K562 (cell line): ENCODE measurements at regions not wholly inside any gene's neighbourhood (a gene's known extent, or its start where the extent isn't known, plus 50 kb on each side); places are given as distances from the start of the nearest gene placed in this dataset.

Source experiments
- ATAC-seq: fragments of 200-7000 bp; cut with Tn5 transposase; 3 replicates; pipeline ENCODE4 v1.9.1; 2020; ENCODE audit warnings: moderate library complexity
- BruUV-seq: library from RNA; stranded (reverse); fragments of 400-500 nt; replicated peaks from 2 replicates; lab custom pipeline; 2021; lab: Mats Ljungman, UMichigan
- CTCF ChIA-PET: fragments of 300-600 bp; formaldehyde crosslinking; extraction: SDS; loops from one replicate; lab custom pipeline; 2021; ENCODE audit warnings: low intra/inter-chr PET ratio; lab: Yijun Ruan, JAX
- POLR2A ChIA-PET: fragments of 300-600, 350-650 bp; sonication (Branson Sonifier 250); formaldehyde crosslinking; extraction: SDS; loops from one replicate; lab custom pipeline; 2021; ENCODE audit warnings: antibody characterized with exemption, inconsistent platforms; lab: Yijun Ruan, JAX
- DNase-seq, 4 experiments: peaks; one replicate each; pipeline versions ENCODE4 v3.0.0 to v3.0.0-alpha.2; 2011 to 2018; ENCODE audit warnings: low spot score in 3 of 4, mixed read lengths in 3 of 4; ENCODE audit errors: extremely low read depth in 1 of 4
- FAIRE-seq: peaks from 2 replicates; lab custom pipeline; 2011; peaks lifted over from hg19 to GRCh38; lab: Jason Lieb, UNC
- H2AFZ ChIP-seq: 2 replicates; pipeline ENCODE4 v1.6.0; 2011; ENCODE audit warnings: low read depth, low read length, control low read depth, inconsistent platforms
- H3K27ac ChIP-seq: fragments of 200-600 bp; 3 replicates; pipeline ENCODE4 v1.8.0; 2011; ENCODE audit warnings: low read depth, mild to moderate bottlenecking, control low read depth, inconsistent platforms, low read length, moderate library complexity, mixed read lengths; ENCODE audit errors: extremely low read depth
- H3K27me3 ChIP-seq, 2 experiments: fragments of 300-600 bp in 1 of 2; 2 replicates in 1 of 2; 3 replicates in 1 of 2; pipeline versions ENCODE4 v1.6.0 to v1.8.0; 2011; ENCODE audit warnings: inconsistent platforms in 2 of 2, low read length in 2 of 2, mild to moderate bottlenecking in 1 of 2, mixed read lengths in 1 of 2, moderate library complexity in 1 of 2; ENCODE audit not compliant: control insufficient read depth in 2 of 2, insufficient read depth in 2 of 2
- H3K36me3 ChIP-seq: fragments of 300-600 bp; 3 replicates; pipeline ENCODE4 v1.8.0; 2011; ENCODE audit warnings: mild to moderate bottlenecking, low read length, inconsistent platforms; ENCODE audit not compliant: control insufficient read depth, insufficient read depth
- H3K4me1 ChIP-seq, 2 experiments: fragments of 200-600 bp in 1 of 2; replicated peaks in 1 of 2; 2 replicates in 1 of 2; 3 replicates in 1 of 2; pipeline versions ENCODE4 v1.5.1 to v1.8.0; 2011; ENCODE audit warnings: inconsistent platforms in 2 of 2, low read length in 2 of 2, mild to moderate bottlenecking in 1 of 2, mixed read lengths in 1 of 2, moderate library complexity in 1 of 2; ENCODE audit not compliant: control insufficient read depth in 2 of 2, insufficient read depth in 2 of 2
- H3K4me2 ChIP-seq: 2 replicates; pipeline ENCODE4 v1.6.1; 2011; ENCODE audit warnings: low read length, control low read depth, inconsistent platforms, mixed read lengths; ENCODE audit not compliant: insufficient read depth
- H3K4me3 ChIP-seq: fragments of 200-600 bp; sonication (generic), shearing (Covaris generic); 2 replicates; pipeline ENCODE4 v1.5.1; 2016; ENCODE audit warnings: control low read depth, inconsistent platforms
- H3K79me2 ChIP-seq: fragments of 200-600 bp; 3 replicates; pipeline ENCODE4 v1.8.0; 2011; ENCODE audit warnings: low read length, inconsistent platforms; ENCODE audit not compliant: control insufficient read depth, insufficient read depth
- H3K9ac ChIP-seq, 2 experiments: 2 replicates each; pipeline versions ENCODE4 v1.6.0 to v1.6.1; 2011; ENCODE audit warnings: low read depth in 2 of 2, low read length in 2 of 2, control low read depth in 1 of 2, inconsistent platforms in 1 of 2, mild to moderate bottlenecking in 1 of 2, mixed read lengths in 1 of 2; ENCODE audit not compliant: insufficient read depth in 1 of 2
- H3K9me1 ChIP-seq: one replicate; pipeline ENCODE4 v1.6.0; 2011; ENCODE audit warnings: inconsistent platforms, mild to moderate bottlenecking, low read length, moderate library complexity; ENCODE audit not compliant: control insufficient read depth, insufficient read depth
- H3K9me3 ChIP-seq: replicated peaks from 2 replicates; pipeline ENCODE4 v1.5.1; 2011; ENCODE audit warnings: low read depth, low read length, inconsistent platforms; ENCODE audit not compliant: control insufficient read depth, insufficient read depth
- H4K20me1 ChIP-seq: replicated peaks from 2 replicates; pipeline ENCODE4 v1.6.1; 2011; ENCODE audit warnings: low read length, inconsistent platforms, mixed read lengths; ENCODE audit not compliant: control insufficient read depth, insufficient read depth
- CSDE1 ChIP-seq, 2 experiments: fragments of 450-650 bp; IDR thresholded peaks; 2 replicates each; pipeline ENCODE4 v1.6.1; 2016; ENCODE audit warnings: mild to moderate bottlenecking in 1 of 2
- EGR1 ChIP-seq: fragments of 450-650 bp; conservative IDR thresholded peaks from 2 replicates; pipeline ENCODE4 v1.6.1; 2017; ENCODE audit warnings: mild to moderate bottlenecking
- JUNB ChIP-seq: fragments of 450-650 bp; formaldehyde crosslinking; conservative IDR thresholded peaks from 2 replicates; pipeline ENCODE4 v1.4.0; 2020; ENCODE audit warnings: mild to moderate bottlenecking
- KAT8 ChIP-seq: fragments of 450-650 bp; IDR thresholded peaks from 2 replicates; pipeline ENCODE4 v1.6.1; 2016; ENCODE audit warnings: low read depth, mild to moderate bottlenecking
- MTF1 ChIP-seq: fragments of 250-450 bp; sonication (Bioruptor Pico); IDR thresholded peaks from 2 replicates; pipeline ENCODE4 v1.9.0; 2021; ENCODE audit warnings: moderate library complexity, mild to moderate bottlenecking, inconsistent platforms, borderline replicate concordance
- NCOA1 ChIP-seq: fragments of 450-650 bp; IDR thresholded peaks from 2 replicates; pipeline ENCODE4 v1.6.1; 2016; ENCODE audit warnings: low read depth
- NFRKB ChIP-seq: fragments of 450-650 bp; IDR thresholded peaks from 2 replicates; pipeline ENCODE4 v1.6.1; 2016; ENCODE audit warnings: low read depth
- SMARCA4 ChIP-seq: fragments of 450-650 bp; IDR thresholded peaks from 2 replicates; pipeline ENCODE4 v1.6.1; 2016
- STAT5A ChIP-seq: IDR thresholded peaks from 2 replicates; pipeline ENCODE4 v1.6.1; 2012; ENCODE audit warnings: low read length, inconsistent platforms, borderline replicate concordance
- THRAP3 ChIP-seq: fragments of 450-650 bp; IDR thresholded peaks from 2 replicates; pipeline ENCODE4 v1.6.1; 2016; ENCODE audit warnings: mild to moderate bottlenecking, inconsistent platforms, borderline replicate concordance
- TSC22D4 ChIP-seq: fragments of 450-650 bp; IDR thresholded peaks from 2 replicates; pipeline ENCODE4 v1.6.1; 2016; ENCODE audit warnings: missing genetic modification characterization, missing biosample characterization, control low read depth
- ZNF224 ChIP-seq: sonication (generic); formaldehyde crosslinking; IDR thresholded peaks from 2 replicates; pipeline ENCODE4 v1.8.0; 2022; ENCODE audit warnings: mild to moderate bottlenecking, missing genetic modification reagents
- WGBS: fragments of 100-300 bp; shearing (Covaris generic); methylation state at CpG from one replicate; pipeline ENCODE4 v1.1.6; 2016; ENCODE audit warnings: low coverage, mixed read lengths; ENCODE audit not compliant: insufficient coverage; ENCODE audit errors: missing lambda C conversion rate; 5-methylcytosine and 5-hydroxymethylcytosine counted together
- in situ Hi-C: fragments of 300-500 bp; cut with MboI; formaldehyde crosslinking; loops from 4 replicates; pipeline ENCODE4 v1.15.0; 2018; ENCODE audit warnings: inconsistent platforms, mixed read lengths
- intact Hi-C: fragments of 100-400 bp; cut with micrococcal nuclease; formaldehyde crosslinking; loops from 2 replicates; pipeline ENCODE4 v1.14.2; 2022
- TF ChIP-seq, protein P1 (sequence below): IDR thresholded peaks from 2 replicates; pipeline ENCODE4 v1.6.1; 2011; ENCODE audit not compliant: insufficient read length; ENCODE audit errors: extremely low read depth
- TF ChIP-seq, protein P2 (sequence below): fragments of 250-450 bp; sonication (Bioruptor Pico); IDR thresholded peaks from 2 replicates; pipeline ENCODE4 v1.4.0; 2020; ENCODE audit warnings: mild to moderate bottlenecking
- TF ChIP-seq, protein P3 (sequence below): fragments of 450-650 bp; IDR thresholded peaks from 2 replicates; pipeline ENCODE4 v1.6.1; 2017; ENCODE audit warnings: antibody characterized with exemption

DNA sequence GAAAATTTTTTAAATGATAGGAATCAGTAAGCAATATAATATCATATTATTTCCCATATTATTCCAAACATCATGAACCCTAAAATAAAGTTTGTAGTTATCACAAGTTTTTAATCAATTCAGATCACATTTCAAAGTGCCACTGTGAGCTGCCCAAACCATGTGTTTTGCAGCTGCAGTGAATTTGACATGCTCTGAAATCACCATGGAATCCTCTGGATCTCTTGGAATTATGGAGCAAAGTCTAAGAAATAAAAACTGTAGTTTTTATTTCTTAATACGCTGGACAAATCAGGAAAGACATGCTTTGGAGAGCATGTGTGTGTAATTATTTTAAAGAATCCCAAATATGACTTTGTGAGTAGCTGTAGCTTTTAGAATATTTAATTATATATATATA is 262.7 kb downstream of the ANKRD50 start:
- ATAC-seq, result no peak
- BruUV-seq, result no TSS peak
- intact Hi-C loops (no loop called here), in situ Hi-C loops (no loop called here)
- no peak for DNase-seq
- TF ChIP-seq, protein P1, sequence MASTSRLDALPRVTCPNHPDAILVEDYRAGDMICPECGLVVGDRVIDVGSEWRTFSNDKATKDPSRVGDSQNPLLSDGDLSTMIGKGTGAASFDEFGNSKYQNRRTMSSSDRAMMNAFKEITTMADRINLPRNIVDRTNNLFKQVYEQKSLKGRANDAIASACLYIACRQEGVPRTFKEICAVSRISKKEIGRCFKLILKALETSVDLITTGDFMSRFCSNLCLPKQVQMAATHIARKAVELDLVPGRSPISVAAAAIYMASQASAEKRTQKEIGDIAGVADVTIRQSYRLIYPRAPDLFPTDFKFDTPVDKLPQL, result no peak
- no peak for TF ChIP-seq KAT8
- no peak for TF ChIP-seq ZNF224 (CRISPR knock-in tag)
- TF ChIP-seq, protein P2, sequence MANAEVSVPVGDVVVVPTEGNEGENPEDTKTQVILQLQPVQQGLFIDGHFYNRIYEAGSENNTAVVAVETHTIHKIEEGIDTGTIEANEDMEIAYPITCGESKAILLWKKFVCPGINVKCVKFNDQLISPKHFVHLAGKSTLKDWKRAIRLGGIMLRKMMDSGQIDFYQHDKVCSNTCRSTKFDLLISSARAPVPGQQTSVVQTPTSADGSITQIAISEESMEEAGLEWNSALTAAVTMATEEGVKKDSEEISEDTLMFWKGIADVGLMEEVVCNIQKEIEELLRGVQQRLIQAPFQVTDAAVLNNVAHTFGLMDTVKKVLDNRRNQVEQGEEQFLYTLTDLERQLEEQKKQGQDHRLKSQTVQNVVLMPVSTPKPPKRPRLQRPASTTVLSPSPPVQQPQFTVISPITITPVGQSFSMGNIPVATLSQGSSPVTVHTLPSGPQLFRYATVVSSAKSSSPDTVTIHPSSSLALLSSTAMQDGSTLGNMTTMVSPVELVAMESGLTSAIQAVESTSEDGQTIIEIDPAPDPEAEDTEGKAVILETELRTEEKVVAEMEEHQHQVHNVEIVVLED (CRISPR knock-in tag), result no peak
- no peak for TF ChIP-seq STAT5A
- no peak for TF ChIP-seq CSDE1 (IDR thresholded peaks at IDR 0.05)
- TF ChIP-seq MTF1 (CRISPR knock-in tag), result no peak
- TF ChIP-seq, protein P3, sequence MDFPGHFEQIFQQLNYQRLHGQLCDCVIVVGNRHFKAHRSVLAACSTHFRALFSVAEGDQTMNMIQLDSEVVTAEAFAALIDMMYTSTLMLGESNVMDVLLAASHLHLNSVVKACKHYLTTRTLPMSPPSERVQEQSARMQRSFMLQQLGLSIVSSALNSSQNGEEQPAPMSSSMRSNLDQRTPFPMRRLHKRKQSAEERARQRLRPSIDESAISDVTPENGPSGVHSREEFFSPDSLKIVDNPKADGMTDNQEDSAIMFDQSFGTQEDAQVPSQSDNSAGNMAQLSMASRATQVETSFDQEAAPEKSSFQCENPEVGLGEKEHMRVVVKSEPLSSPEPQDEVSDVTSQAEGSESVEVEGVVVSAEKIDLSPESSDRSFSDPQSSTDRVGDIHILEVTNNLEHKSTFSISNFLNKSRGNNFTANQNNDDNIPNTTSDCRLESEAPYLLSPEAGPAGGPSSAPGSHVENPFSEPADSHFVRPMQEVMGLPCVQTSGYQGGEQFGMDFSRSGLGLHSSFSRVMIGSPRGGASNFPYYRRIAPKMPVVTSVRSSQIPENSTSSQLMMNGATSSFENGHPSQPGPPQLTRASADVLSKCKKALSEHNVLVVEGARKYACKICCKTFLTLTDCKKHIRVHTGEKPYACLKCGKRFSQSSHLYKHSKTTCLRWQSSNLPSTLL, result no peak
- TF ChIP-seq EGR1, result no peak
- no peak for TF ChIP-seq SMARCA4
- no peak for TF ChIP-seq TSC22D4 (tag)
- TF ChIP-seq THRAP3, result no peak
- TF ChIP-seq NCOA1, result no peak
- TF ChIP-seq NFRKB, result no peak
- no peak for TF ChIP-seq JUNB (CRISPR knock-in tag)
- ChIA-PET CTCF (no interaction called here), POLR2A (no interaction called here)
- no peak overlapping the region for H2AFZ ChIP-seq
- no peak for FAIRE-seq
- no peaks in the 10 kb centered on the region for H3K4me1 ChIP-seq
- no peaks in the 10 kb centered on the region for H3K27me3 ChIP-seq
- no peaks in the 10 kb centered on the region for H3K36me3 ChIP-seq
- no peak overlapping the region for H3K9ac ChIP-seq
- no peaks in the 10 kb centered on the region for H3K79me2 ChIP-seq
- no peak overlapping the region for H3K27ac ChIP-seq
- no peak overlapping the region for H3K4me3 ChIP-seq
- 0 out of 2 replicates have a peak, but pooled peaks cover 2% of the 10 kb centered on the region for H3K9me3 ChIP-seq
- 6% methylated on average over 1 of the region's 1 CpG for WGBS
- no peaks in the 10 kb centered on the region for H4K20me1 ChIP-seq
- no peaks in the 10 kb centered on the region for H3K9me1 ChIP-seq
- H3K4me2 ChIP-seq, result no peak overlapping the region
